Activated CD4-positive, alpha-beta memory T cell treated with anti-CD3 and anti-CD28 coated beads, Interleukin-2, amount 10 ng/mL, durations not matched to agents 7 days and 5 days (primary cell): ENCODE measurements at regions not wholly inside any gene's neighbourhood (a gene's known extent, or its start where the extent isn't known, plus 50 kb on each side); places are given as distances from the start of the nearest gene placed in this dataset.
A peak's percentile ranks its signal among the peaks of the same experiment; 100 is the strongest.

ENCODE experiments used
- CTCF ChIA-PET: fragments of 350-600 bp; sonication (Branson Sonifier 250); formaldehyde crosslinking; loops from one replicate; lab custom pipeline; 2021; ENCODE audit warnings: antibody characterized with exemption, inconsistent platforms; lab: Charles Lee
- POLR2A ChIA-PET: fragments of 350-600 bp; sonication (Branson Sonifier 250); formaldehyde crosslinking; loops from one replicate; lab custom pipeline; 2021; ENCODE audit warnings: antibody characterized with exemption; lab: Charles Lee
- DNase-seq: peaks from one replicate; pipeline ENCODE4 v3.0.0-alpha.2; 2020
- H3K27ac Mint-ChIP-seq: one replicate; pipeline ENCODE4 v1.8.0; 2021; ENCODE audit warnings: mild to moderate bottlenecking, mixed read lengths
- H3K27me3 Mint-ChIP-seq: one replicate; pipeline ENCODE4 v1.8.0; 2021; ENCODE audit warnings: mixed read lengths
- H3K36me3 Mint-ChIP-seq: one replicate; pipeline ENCODE4 v1.8.0; 2021; ENCODE audit warnings: low read depth, mixed read lengths
- H3K4me1 Mint-ChIP-seq: one replicate; pipeline ENCODE4 v1.8.0; 2021; ENCODE audit warnings: mixed read lengths
- H3K4me3 Mint-ChIP-seq: one replicate; pipeline ENCODE4 v1.8.0; 2021; ENCODE audit warnings: mild to moderate bottlenecking, mixed read lengths
- H3K9me3 Mint-ChIP-seq: one replicate; pipeline ENCODE4 v1.8.0; 2021; ENCODE audit warnings: mixed read lengths

DNA sequence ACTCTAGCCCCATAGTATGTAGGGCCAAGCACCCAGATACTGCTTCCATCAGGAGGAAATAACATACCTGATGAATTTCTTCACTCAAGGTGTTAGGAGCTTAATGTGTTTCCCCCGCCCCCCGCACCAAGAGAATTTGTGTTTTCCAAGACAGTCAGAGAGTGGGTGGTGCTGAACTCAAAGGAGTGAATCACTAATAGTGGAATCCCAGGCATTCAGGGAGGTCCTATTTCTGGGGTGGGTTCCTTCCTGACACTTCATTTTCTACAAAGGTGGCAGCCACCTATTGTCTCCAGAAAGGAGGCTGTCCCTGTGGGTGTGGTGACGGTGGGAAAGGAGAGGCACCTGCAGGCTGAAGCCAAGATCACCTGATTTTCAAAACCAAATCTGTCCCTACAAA is 50.8 kb upstream of the ELF5 start:
- ChIA-PET POLR2A (no interaction called here), CTCF (no interaction called here)
- H3K4me3 Mint-ChIP-seq: no peak overlapping the region
- peaks cover 40% of the 10 kb centered on the region for H3K27me3 Mint-ChIP-seq
- no peak for DNase-seq
- no peaks in the 10 kb centered on the region for H3K9me3 Mint-ChIP-seq
- no peaks in the 10 kb centered on the region for H3K4me1 Mint-ChIP-seq
- H3K27ac Mint-ChIP-seq: no peak overlapping the region
- H3K36me3 Mint-ChIP-seq: no peaks in the 10 kb centered on the region

DNA sequence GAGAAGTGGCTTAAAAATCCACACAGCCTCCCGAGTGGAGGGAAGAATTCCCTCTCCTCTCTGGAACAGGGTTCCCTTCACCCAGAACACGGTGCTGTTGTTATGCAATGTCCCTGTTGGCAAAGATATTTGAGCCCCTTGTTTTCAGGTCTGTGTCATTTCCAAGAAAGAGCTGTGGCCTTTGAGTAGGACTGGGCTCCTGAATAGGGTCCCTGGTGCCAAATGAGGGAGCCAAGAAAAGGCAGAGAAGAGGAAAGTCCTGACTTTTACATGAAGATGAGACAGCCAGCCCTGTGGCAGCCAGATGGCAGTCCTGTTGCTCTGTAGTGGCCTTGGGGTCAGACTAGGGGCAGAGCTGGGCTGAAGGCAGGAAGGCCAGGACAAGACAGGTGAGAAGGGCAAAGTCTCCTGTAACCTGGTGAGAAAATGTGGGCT is 51.2 kb upstream of the ELF5 start:
- no peaks in the 10 kb centered on the region for H3K36me3 Mint-ChIP-seq
- no peak for DNase-seq
- ChIA-PET CTCF (interaction anchor here (0.7 kb wide), 1 partner anchor 327 kb away, joined by 3 read pairs; no protein-coding TSS in a partner anchor), POLR2A (no interaction called here)
- H3K4me3 Mint-ChIP-seq: no peak overlapping the region
- H3K27me3 Mint-ChIP-seq: peaks cover 37% of the 10 kb centered on the region
- H3K27ac Mint-ChIP-seq: no peak overlapping the region
- H3K4me1 Mint-ChIP-seq: no peaks in the 10 kb centered on the region
- no peaks in the 10 kb centered on the region for H3K9me3 Mint-ChIP-seq

DNA sequence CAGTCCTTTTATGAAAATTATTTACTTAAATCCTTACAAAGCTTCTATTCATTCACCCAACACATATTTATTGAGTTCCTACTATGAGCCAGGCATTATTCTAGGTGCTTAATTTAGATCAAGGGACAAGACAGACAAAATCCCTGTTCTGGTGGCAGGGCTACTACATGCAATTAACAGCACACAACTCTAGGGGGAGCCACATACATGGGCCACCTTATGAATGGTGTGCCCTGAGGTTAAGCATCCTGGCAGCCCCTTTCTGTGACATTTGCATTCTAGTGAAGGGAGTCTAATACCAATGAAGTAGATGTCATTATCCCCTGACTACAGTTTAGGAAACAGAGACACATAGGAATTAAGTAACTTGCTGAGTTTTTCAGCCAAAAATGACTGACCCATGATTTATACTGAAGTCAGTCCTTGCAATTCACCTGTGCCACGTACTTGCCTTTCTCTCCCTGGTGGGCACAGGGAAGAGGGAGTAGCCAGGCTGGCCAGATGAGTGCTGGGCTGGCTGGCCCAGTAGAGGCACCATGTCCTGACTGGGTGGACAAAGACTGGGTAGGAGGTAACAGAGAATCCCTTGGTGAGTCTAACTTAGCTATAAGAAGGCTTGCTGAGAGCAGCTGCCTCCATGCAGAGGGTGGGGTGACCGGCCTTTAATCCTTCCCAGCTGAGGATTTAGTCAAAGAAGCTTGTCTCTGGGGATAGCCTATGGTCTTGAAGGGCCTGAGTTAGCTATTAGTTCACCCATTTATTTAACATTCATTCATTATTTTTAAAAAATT is 52.0 kb upstream of the ELF5 start:
- DNase-seq: no peak
- Mint-ChIP-seq H3K4me3 (no peak overlapping the region), H3K9me3 (no peaks in the 10 kb centered on the region), H3K4me1 (peaks cover 3% of the 10 kb centered on the region), H3K36me3 (no peaks in the 10 kb centered on the region), H3K27ac (no peak overlapping the region), H3K27me3 (peaks cover 41% of the 10 kb centered on the region)
- CTCF ChIA-PET: interaction anchor here (0.7 to 1.4 kb wide), 2 partner anchors 53 to 326 kb away, joined by 3 to 4 read pairs; no protein-coding TSS in a partner anchor
- POLR2A ChIA-PET: no interaction called here

DNA sequence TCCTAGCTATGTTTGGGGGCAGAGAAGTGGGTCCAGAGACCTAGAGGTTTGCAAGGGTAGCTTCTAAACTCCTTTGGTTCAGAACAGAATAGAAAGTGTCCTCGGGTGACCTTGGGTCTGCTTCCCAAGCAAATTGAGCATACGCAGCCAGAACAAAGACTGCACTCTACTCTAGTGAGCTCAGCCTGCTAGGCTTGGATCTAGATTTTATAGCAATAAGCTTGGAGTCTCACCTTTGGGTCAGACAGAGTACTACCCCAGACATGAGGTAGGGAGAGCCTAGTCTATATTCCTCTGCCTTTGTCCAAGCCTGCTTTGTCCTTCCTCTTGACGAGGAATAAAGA is 52.6 kb upstream of the ELF5 start:
- DNase-seq: no peak
- no peaks in the 10 kb centered on the region for H3K36me3 Mint-ChIP-seq
- no peak overlapping the region for H3K4me3 Mint-ChIP-seq
- peaks cover 4% of the 10 kb centered on the region for H3K4me1 Mint-ChIP-seq
- H3K27me3 Mint-ChIP-seq: peaks cover 43% of the 10 kb centered on the region
- POLR2A ChIA-PET: no interaction called here
- no peak overlapping the region for H3K27ac Mint-ChIP-seq
- no peaks in the 10 kb centered on the region for H3K9me3 Mint-ChIP-seq
- CTCF ChIA-PET: interaction anchor here (1.4 kb wide), 1 partner anchor 53 kb away, joined by 4 read pairs; no protein-coding TSS in a partner anchor

DNA sequence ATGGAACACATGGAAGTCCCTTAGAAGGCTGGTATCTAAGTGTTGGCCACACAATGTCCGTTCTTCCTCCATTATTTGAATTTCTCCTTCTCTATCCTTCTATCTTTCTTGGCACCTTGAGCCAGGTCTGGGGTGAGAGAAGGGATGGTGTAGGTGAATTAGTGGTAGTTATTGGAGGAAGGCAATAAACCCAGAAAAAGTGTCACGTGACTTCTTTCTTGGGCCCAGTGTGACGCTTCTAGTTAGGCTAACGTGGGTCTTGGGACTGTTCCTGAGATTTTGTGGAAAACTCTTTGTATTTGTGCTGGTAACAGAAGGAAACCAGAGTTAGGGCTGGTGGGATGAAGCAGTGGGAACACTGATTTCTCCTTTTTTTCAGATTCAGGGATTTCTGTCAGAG is 53.1 kb upstream of the ELF5 start:
- Mint-ChIP-seq H3K4me1 (peaks cover 4% of the 10 kb centered on the region), H3K27me3 (peaks cover 43% of the 10 kb centered on the region), H3K36me3 (no peaks in the 10 kb centered on the region), H3K9me3 (no peaks in the 10 kb centered on the region), H3K4me3 (no peak overlapping the region), H3K27ac (no peak overlapping the region)
- DNase-seq: no peak
- CTCF ChIA-PET: interaction anchor here (1.4 kb wide), 1 partner anchor 54 kb away, joined by 4 read pairs; no protein-coding TSS in a partner anchor
- POLR2A ChIA-PET: no interaction called here

DNA sequence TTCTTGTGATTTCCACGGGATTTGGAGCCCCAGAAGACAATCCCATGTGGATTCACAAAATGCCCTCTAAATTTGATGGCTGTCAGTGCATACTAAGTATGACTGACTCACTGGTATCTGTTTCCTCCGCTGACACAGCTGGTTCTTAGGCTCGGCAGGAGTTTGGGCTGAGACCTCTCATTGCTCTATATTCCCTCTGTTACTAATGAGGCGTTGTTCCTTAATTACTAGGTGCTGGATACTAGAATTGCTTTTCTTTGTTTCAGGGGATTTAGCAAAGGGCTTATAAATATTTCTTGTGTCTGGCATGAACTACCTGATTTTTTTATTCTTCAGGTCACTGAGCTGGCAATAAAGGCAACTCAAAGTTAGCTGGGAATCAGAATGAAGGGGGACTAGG is 53.2 kb upstream of the EHF start:
- DNase-seq: no peak
- Mint-ChIP-seq H3K27ac (no peak overlapping the region), H3K4me1 (peaks cover 4% of the 10 kb centered on the region), H3K4me3 (no peak overlapping the region), H3K36me3 (no peaks in the 10 kb centered on the region), H3K27me3 (peaks cover 40% of the 10 kb centered on the region), H3K9me3 (no peaks in the 10 kb centered on the region)
- ChIA-PET CTCF (no interaction called here), POLR2A (no interaction called here)

DNA sequence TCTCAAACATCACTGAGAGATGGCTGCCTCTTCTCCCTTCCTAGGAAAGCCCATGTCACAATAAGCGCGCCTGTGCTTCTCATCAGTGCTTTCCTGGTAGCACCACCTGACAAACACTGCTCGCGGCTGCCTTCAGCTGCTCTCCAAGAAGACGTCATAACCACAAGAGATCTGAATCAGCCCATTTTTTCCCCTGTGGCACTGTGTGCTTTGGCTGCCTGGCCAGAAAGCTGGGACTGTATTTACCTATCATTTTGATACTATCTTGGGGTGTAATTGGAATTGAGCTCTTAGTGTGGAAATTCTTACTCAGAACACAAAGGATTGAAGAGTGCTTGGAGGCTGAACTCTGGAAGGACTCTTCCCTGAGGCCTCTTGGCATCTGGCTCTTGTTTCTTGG is 50.3 kb upstream of the EHF start:
- peaks cover 43% of the 10 kb centered on the region for H3K27me3 Mint-ChIP-seq
- H3K4me1 Mint-ChIP-seq: peaks cover 4% of the 10 kb centered on the region
- peak; percentile 18 for DNase-seq
- H3K9me3 Mint-ChIP-seq: no peaks in the 10 kb centered on the region
- CTCF ChIA-PET: no interaction called here
- no peak overlapping the region for H3K4me3 Mint-ChIP-seq
- H3K27ac Mint-ChIP-seq: no peak overlapping the region
- H3K36me3 Mint-ChIP-seq: no peaks in the 10 kb centered on the region
- POLR2A ChIA-PET: no interaction called here
